ENCODE measurements at regions not wholly inside any gene's neighbourhood (a gene's known extent, or its start where the extent isn't known, plus 50 kb on each side); places are given as distances from the start of the nearest gene placed in this dataset.

- intact Hi-C loops (cut with micrococcal nuclease) = no loop called here
Measured at GRCh38 chr4:141578451-141578850, 57.9 kb upstream of the IL15 start.

- intact Hi-C loops (cut with micrococcal nuclease) = no loop called here
Measured at GRCh38 chr4:141580523-141580922, 55.9 kb upstream of the IL15 start.
